ENCODE measurements at regions not wholly inside any gene's neighbourhood (a gene's known extent, or its start where the extent isn't known, plus 50 kb on each side); places are given as distances from the start of the nearest gene placed in this dataset.
A peak's percentile ranks its signal among the peaks of the same experiment; 100 is the strongest.

DNA sequence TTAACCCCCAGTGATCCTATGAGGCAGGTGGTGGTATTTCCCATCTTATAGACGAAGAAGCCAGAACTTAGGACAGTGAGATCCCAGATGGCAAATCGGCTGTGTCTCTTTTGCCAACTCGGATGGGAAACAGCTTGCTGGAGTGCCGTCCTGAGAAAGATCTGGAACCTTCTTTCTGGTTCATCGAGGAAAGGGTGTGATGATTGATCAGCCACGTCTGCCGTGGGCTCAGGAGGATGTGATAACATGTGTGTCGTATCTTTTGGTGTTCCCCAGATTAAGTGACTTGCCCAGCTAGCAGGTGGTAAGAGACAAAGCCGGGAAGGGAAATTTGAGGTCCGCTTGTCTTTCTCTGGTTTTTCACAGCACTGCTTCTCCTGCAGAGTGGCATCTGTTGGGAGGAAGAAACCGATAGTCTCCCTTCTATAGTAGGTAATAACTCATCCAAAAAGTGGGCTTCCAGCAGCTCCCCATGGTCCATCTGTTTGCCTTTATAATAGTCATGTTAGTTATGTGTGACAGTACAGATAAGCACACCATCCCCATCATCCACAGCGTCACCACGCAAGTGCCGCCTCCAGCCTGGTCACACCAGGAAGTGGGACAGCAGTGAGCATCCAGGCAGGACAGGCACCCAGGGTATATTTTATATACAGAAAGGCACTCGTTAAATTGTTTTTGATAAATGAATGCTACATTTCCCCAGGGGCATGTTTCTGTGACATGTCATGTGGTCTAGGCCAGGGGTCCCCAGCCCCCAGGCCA lies 175.5 kb downstream of the KATNIP start:
- no CpG with 5 or more reads among the region's 15 CpGs for WGBS (ENCODE audit: extremely low coverage, insufficient coverage, insufficient read length)
- no peaks in the 10 kb centered on the region for H3K27me3 ChIP-seq (ENCODE audit: insufficient read depth, low read length)

GRCh38 chr16:27726621-27727261 lies 176.8 kb downstream of the KATNIP start:
- H3K79me1 ChIP-seq (ENCODE audit: low read length): no peaks in the 10 kb centered on the region
- no peak overlapping the region for H3K9ac ChIP-seq (ENCODE audit: low read length)
- no peak overlapping the region for H3K14ac ChIP-seq (ENCODE audit: low read length)
- WGBS (ENCODE audit: extremely low coverage, insufficient coverage, insufficient read length): no CpG with 5 or more reads among the region's 11 CpGs
- no peak overlapping the region for H2BK5ac ChIP-seq (ENCODE audit: low read depth, low read length, poor library complexity)
- no peak overlapping the region for H3K27ac ChIP-seq (ENCODE audit: low read depth, low read length)
- H3K79me2 ChIP-seq (ENCODE audit: control insufficient read depth, insufficient read depth, low read length, poor library complexity): no peaks in the 10 kb centered on the region
- no peak overlapping the region for H2BK12ac ChIP-seq (ENCODE audit: low read length)
- no peak overlapping the region for H3K4me3 ChIP-seq (ENCODE audit: low read depth, low read length)
- no peak overlapping the region for H3K23ac ChIP-seq (ENCODE audit: low read length)
- no peak overlapping the region for H3K4ac ChIP-seq (ENCODE audit: low read depth, low read length)
- no peak overlapping the region for H3K18ac ChIP-seq (ENCODE audit: low read length)
- no peak overlapping the region for H2AFZ ChIP-seq (ENCODE audit: insufficient read depth, low read length, poor library complexity)
- peaks cover 1% of the 10 kb centered on the region for H3K9me3 ChIP-seq (ENCODE audit: insufficient read depth, low read depth, low read length)
- H3K4me2 ChIP-seq (ENCODE audit: low read length): no peak overlapping the region
- peak; percentile 88 to 92 for DNase-seq
- H4K8ac ChIP-seq (ENCODE audit: low read depth, low read length): no peak overlapping the region
- H2BK120ac ChIP-seq (ENCODE audit: insufficient read depth, low read length, poor library complexity): no peak overlapping the region
- H4K12ac ChIP-seq (ENCODE audit: low read depth, low read length): no peak overlapping the region
- H3K4me1 ChIP-seq (ENCODE audit: control insufficient read depth in 1 of 2, insufficient read depth in 2 of 2, low read length in 2 of 2): peaks cover 2 to 6% of the 10 kb centered on the region in 2 experiments
- peaks cover 2 to 15% of the 10 kb centered on the region in 2 experiments for H3K36me3 ChIP-seq (ENCODE audit: control insufficient read depth in 1 of 2, insufficient read depth in 2 of 2, low read length in 2 of 2)
- H4K91ac ChIP-seq (ENCODE audit: low read depth, low read length): no peak overlapping the region
- no peak overlapping the region for H2AK5ac ChIP-seq (ENCODE audit: low read length)
- H3K27me3 ChIP-seq (ENCODE audit: insufficient read depth, low read length): no peaks in the 10 kb centered on the region

More for the DNA sequence above, 175.5 kb downstream of the KATNIP start:
- Histone ChIP-seq H2AK5ac (ENCODE audit: low read length) (no peak overlapping the region), H3K9me3 (ENCODE audit: insufficient read depth, low read depth, low read length) (peaks cover 1% of the 10 kb centered on the region), H3K79me2 (ENCODE audit: control insufficient read depth, insufficient read depth, low read length, poor library complexity) (no peaks in the 10 kb centered on the region), H3K4ac (ENCODE audit: low read depth, low read length) (no peak overlapping the region), H3K9ac (ENCODE audit: low read length) (no peak overlapping the region), H3K14ac (ENCODE audit: low read length) (no peak overlapping the region), H4K91ac (ENCODE audit: low read depth, low read length) (no peak overlapping the region), H3K23ac (ENCODE audit: low read length) (no peak overlapping the region), H3K27ac (ENCODE audit: low read depth, low read length) (no peak overlapping the region), H3K4me2 (ENCODE audit: low read length) (no peak overlapping the region), H3K36me3 (ENCODE audit: control insufficient read depth in 1 of 2, insufficient read depth in 2 of 2, low read length in 2 of 2) (peaks cover 7 to 15% of the 10 kb centered on the region in 2 experiments), H2BK5ac (ENCODE audit: low read depth, low read length, poor library complexity) (no peak overlapping the region), H4K12ac (ENCODE audit: low read depth, low read length) (no peak overlapping the region), H2AFZ (ENCODE audit: insufficient read depth, low read length, poor library complexity) (no peak overlapping the region), H4K8ac (ENCODE audit: low read depth, low read length) (no peak overlapping the region), H2BK12ac (ENCODE audit: low read length) (no peak overlapping the region), H3K18ac (ENCODE audit: low read length) (no peak overlapping the region), H3K4me3 (ENCODE audit: low read depth, low read length) (no peak overlapping the region), H3K79me1 (ENCODE audit: low read length) (no peaks in the 10 kb centered on the region), H2BK120ac (ENCODE audit: insufficient read depth, low read length, poor library complexity) (no peak overlapping the region), H3K4me1 (ENCODE audit: control insufficient read depth in 1 of 2, insufficient read depth in 2 of 2, low read length in 2 of 2) (peaks cover 4 to 12% of the 10 kb centered on the region in 2 experiments)
- no peak for DNase-seq

DNA sequence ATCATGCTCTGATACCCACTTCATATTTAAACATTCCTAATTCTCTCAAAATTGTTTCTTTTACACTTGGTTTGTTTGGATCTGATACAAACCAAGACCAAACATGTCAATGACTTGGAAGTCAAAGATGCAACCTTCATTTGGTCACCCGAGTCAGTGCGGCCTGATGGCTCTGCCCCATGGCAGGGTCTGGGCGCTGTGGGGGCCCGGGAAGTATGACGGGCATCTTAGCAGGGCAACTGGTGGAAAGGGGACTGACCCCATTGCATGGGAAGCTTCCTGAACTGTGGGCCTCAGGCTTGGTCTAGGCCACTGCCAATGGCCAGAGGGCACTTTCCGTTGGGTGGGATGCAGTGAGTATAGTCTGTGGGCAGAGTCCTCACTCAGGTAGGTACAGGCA lies 178.0 kb downstream of the KATNIP start:
- Histone ChIP-seq H2BK120ac (ENCODE audit: insufficient read depth, low read length, poor library complexity) (no peak overlapping the region), H3K9ac (ENCODE audit: low read length) (no peak overlapping the region)
- WGBS (ENCODE audit: extremely low coverage, insufficient coverage, insufficient read length): no CpG with 5 or more reads among the region's 6 CpGs

GRCh38 chr16:27728691-27729090 lies 178.7 kb downstream of the KATNIP start:
- Histone ChIP-seq H3K27me3 (ENCODE audit: insufficient read depth, low read length) (no peaks in the 10 kb centered on the region), H2AK5ac (ENCODE audit: low read length) (no peak overlapping the region), H3K9me3 (ENCODE audit: insufficient read depth, low read depth, low read length) (peaks cover 1% of the 10 kb centered on the region), H3K79me2 (ENCODE audit: control insufficient read depth, insufficient read depth, low read length, poor library complexity) (no peaks in the 10 kb centered on the region), H2BK12ac (ENCODE audit: low read length) (no peak overlapping the region), H2BK5ac (ENCODE audit: low read depth, low read length, poor library complexity) (no peak overlapping the region), H3K36me3 (ENCODE audit: control insufficient read depth in 1 of 2, insufficient read depth in 2 of 2, low read length in 2 of 2) (peaks cover 2 to 11% of the 10 kb centered on the region in 2 experiments), H3K9ac (ENCODE audit: low read length) (no peak overlapping the region), H2BK120ac (ENCODE audit: insufficient read depth, low read length, poor library complexity) (no peak overlapping the region), H4K8ac (ENCODE audit: low read depth, low read length) (no peak overlapping the region), H3K79me1 (ENCODE audit: low read length) (no peaks in the 10 kb centered on the region), H2AFZ (ENCODE audit: insufficient read depth, low read length, poor library complexity) (no peak overlapping the region), H3K4me3 (ENCODE audit: low read depth, low read length) (no peak overlapping the region), H4K12ac (ENCODE audit: low read depth, low read length) (no peak overlapping the region), H3K4ac (ENCODE audit: low read depth, low read length) (no peak overlapping the region), H4K91ac (ENCODE audit: low read depth, low read length) (no peak overlapping the region), H3K27ac (ENCODE audit: low read depth, low read length) (no peak overlapping the region), H3K18ac (ENCODE audit: low read length) (no peak overlapping the region), H3K4me2 (ENCODE audit: low read length) (no peak overlapping the region), H3K4me1 (ENCODE audit: control insufficient read depth in 1 of 2, insufficient read depth in 2 of 2, low read length in 2 of 2) (peaks cover under 1 to 3% of the 10 kb centered on the region in 2 experiments), H3K23ac (ENCODE audit: low read length) (no peak overlapping the region), H3K14ac (ENCODE audit: low read length) (no peak overlapping the region)
- DNase-seq: no peak
- no CpG with 5 or more reads among the region's 3 CpGs for WGBS (ENCODE audit: extremely low coverage, insufficient coverage, insufficient read length)

More for the DNA sequence above, 178.0 kb downstream of the KATNIP start:
- no peak overlapping the region for H3K27ac ChIP-seq (ENCODE audit: low read depth, low read length)
- H3K79me2 ChIP-seq (ENCODE audit: control insufficient read depth, insufficient read depth, low read length, poor library complexity): no peaks in the 10 kb centered on the region
- no peak overlapping the region for H3K4me2 ChIP-seq (ENCODE audit: low read length)
- no peak overlapping the region for H4K91ac ChIP-seq (ENCODE audit: low read depth, low read length)
- H2BK12ac ChIP-seq (ENCODE audit: low read length): no peak overlapping the region
- no peak overlapping the region for H3K14ac ChIP-seq (ENCODE audit: low read length)
- peaks cover 2 to 5% of the 10 kb centered on the region in 2 experiments for H3K4me1 ChIP-seq (ENCODE audit: control insufficient read depth in 1 of 2, insufficient read depth in 2 of 2, low read length in 2 of 2)
- no peak overlapping the region for H2AFZ ChIP-seq (ENCODE audit: insufficient read depth, low read length, poor library complexity)
- H3K9me3 ChIP-seq (ENCODE audit: insufficient read depth, low read depth, low read length): peaks cover 1% of the 10 kb centered on the region
- no peak overlapping the region for H2AK5ac ChIP-seq (ENCODE audit: low read length)
- peaks cover 2 to 15% of the 10 kb centered on the region in 2 experiments for H3K36me3 ChIP-seq (ENCODE audit: control insufficient read depth in 1 of 2, insufficient read depth in 2 of 2, low read length in 2 of 2)
- no peak overlapping the region for H4K8ac ChIP-seq (ENCODE audit: low read depth, low read length)
- H3K79me1 ChIP-seq (ENCODE audit: low read length): no peaks in the 10 kb centered on the region
- no peak overlapping the region for H3K4ac ChIP-seq (ENCODE audit: low read depth, low read length)
- no peak for DNase-seq
- H4K12ac ChIP-seq (ENCODE audit: low read depth, low read length): no peak overlapping the region
- no peak overlapping the region for H3K18ac ChIP-seq (ENCODE audit: low read length)
- H3K4me3 ChIP-seq (ENCODE audit: low read depth, low read length): no peak overlapping the region
- H3K23ac ChIP-seq (ENCODE audit: low read length): no peak overlapping the region
- H3K27me3 ChIP-seq (ENCODE audit: insufficient read depth, low read length): no peaks in the 10 kb centered on the region
- no peak overlapping the region for H2BK5ac ChIP-seq (ENCODE audit: low read depth, low read length, poor library complexity)
